ENCODE measurements at regions not wholly inside any gene's neighbourhood (a gene's known extent, or its start where the extent isn't known, plus 50 kb on each side); places are given as distances from the start of the nearest gene placed in this dataset.

DNA sequence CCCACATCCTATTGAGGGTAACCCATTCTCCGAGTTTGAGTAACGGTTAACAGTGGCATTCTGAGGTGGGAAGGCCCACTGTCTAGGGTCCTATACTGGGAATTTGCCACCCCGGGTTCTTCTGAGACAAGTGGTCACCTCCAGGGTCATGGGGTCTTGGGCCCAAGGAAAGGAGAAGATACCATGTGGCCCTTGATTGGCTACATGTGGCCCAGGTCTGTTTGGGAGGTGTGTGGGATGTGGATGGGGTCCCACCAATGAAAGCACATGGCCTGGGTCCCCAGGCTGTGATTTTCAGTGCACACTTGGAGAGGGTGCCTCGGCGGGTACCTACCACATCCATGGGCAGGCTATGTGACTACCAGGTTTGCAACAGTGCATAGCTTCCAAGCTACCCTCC lies 214.4 kb downstream of the UBE3A start:
- ATAC-seq (ENCODE audit: low FRiP score): no peak
- DNase-seq (ENCODE audit: low spot score): no peak
- TF ChIP-seq, protein P1, sequence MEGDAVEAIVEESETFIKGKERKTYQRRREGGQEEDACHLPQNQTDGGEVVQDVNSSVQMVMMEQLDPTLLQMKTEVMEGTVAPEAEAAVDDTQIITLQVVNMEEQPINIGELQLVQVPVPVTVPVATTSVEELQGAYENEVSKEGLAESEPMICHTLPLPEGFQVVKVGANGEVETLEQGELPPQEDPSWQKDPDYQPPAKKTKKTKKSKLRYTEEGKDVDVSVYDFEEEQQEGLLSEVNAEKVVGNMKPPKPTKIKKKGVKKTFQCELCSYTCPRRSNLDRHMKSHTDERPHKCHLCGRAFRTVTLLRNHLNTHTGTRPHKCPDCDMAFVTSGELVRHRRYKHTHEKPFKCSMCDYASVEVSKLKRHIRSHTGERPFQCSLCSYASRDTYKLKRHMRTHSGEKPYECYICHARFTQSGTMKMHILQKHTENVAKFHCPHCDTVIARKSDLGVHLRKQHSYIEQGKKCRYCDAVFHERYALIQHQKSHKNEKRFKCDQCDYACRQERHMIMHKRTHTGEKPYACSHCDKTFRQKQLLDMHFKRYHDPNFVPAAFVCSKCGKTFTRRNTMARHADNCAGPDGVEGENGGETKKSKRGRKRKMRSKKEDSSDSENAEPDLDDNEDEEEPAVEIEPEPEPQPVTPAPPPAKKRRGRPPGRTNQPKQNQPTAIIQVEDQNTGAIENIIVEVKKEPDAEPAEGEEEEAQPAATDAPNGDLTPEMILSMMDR (IDR thresholded peaks at IDR 0.05): no peak

DNA sequence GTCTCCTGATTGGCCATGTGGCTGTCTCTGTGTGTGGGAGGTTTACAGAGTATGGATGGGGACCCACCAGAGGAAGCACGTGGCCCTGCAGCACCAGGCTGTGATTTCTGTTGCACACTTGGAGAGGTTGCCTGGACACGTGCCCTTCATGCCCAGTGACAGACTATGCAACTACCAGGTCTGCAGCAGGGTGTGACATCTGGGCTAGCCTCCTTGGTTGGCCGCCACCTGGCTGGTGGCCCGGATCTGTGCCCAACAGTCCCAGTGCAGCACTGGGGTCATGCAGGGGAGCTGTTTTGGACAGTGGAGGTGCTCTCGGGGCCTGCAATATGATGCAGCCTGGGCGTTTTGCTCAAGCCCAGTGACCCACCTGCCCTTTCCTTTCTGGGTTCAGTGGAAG lies 212.5 kb downstream of the UBE3A start:
- ATAC-seq (ENCODE audit: low FRiP score) (no peak), DNase-seq (ENCODE audit: low spot score) (no peak)
- TF ChIP-seq, protein P1 (IDR thresholded peaks at IDR 0.05): no peak

DNA sequence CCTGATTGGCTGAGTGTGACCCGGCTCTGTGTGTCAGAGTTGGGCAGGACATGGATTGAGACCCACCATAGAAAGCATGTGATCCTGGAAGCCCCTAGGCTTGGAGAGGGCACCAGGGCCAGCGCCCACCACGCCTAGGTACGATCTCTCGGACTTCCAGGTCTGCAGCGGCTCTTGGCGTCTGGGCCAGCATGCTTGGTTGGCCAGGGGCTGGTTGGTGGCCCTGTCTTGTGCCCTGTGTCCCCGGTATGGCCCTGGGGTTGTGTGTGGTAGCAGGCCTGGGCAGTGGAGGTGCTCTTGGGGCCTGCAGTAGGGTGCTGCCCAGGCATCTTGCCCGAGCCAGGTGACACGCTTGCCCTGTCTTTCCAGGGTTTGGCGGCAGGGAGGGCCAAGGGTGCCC lies 210.6 kb downstream of the UBE3A start:
- TF ChIP-seq, protein P1 (IDR thresholded peaks at IDR 0.05): no peak
- ATAC-seq (ENCODE audit: low FRiP score) (no peak), DNase-seq (ENCODE audit: low spot score) (no peak)

GRCh38 chr15:25230442-25230841 lies 208.4 kb downstream of the UBE3A start:
- no peak for ATAC-seq (ENCODE audit: low FRiP score)
- TF ChIP-seq, protein P1 (IDR thresholded peaks at IDR 0.05): no peak
- DNase-seq (ENCODE audit: low spot score): no peak

DNA sequence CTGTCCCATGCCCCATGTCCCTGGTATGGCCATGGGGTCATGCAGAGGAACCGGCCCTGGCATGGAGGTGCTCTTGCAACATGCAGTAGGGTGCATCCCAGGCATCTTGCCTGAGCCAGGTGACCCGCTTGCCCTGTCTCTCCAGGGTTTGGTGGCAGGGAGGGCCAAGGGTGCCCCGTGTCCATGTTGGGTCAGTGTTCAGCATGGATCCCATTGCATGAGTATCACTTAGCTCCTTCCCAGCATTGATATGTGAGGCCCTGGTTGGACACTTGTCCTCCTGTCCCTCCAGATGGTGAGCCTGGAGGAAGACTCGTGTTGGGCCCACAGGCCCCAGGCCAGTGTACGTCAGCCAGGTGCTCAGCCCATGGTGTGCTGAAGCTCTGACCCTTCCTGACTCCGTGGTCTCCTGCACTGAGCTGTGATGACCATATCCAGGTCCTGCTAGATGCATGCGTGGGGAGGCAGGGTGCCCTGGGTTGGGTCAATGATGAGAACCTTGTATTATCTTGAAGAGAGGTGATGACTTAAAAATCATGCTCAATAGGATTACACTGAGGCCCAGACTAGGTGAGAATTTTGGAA lies 205.0 kb downstream of the UBE3A start:
- ATAC-seq (ENCODE audit: low FRiP score) (no peak), DNase-seq (ENCODE audit: low spot score) (no peak)
- TF ChIP-seq, protein P1 (IDR thresholded peaks at IDR 0.05): no peak

DNA sequence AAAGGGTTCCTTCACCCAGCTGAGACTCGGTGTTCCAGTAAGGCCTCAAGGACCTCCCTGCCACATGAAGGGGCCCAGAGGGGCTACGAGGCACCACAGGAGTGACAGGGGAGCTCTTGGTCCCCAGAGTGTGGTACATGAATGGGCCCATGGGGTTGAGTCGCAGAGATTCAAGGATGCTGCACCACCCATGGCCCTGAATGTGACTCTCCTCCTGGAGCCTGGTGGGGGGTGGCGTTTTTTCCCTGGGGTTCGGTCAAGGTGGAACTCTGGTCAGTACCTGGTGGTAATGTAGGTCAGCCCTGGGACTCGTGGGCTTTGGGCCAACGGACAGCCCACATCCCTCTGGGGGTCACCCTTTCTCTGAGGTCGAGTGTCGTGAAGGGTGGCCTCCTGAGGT lies 204.0 kb downstream of the UBE3A start:
- ATAC-seq (ENCODE audit: low FRiP score) (no peak), DNase-seq (ENCODE audit: low spot score) (no peak)
- TF ChIP-seq, protein P1 (IDR thresholded peaks at IDR 0.05): no peak

- TF ChIP-seq, protein P1 (IDR thresholded peaks at IDR 0.05): no peak
- no peak for DNase-seq (ENCODE audit: low spot score)
- no peak for ATAC-seq (ENCODE audit: low FRiP score)
Observed at GRCh38 chr15:25235391-25235790, 203.4 kb downstream of the UBE3A start.

Measured in omental fat pad (tissue), 3 donors.